HepG2 (cell line): ENCODE measurements at regions not wholly inside any gene's neighbourhood (a gene's known extent, or its start where the extent isn't known, plus 50 kb on each side); places are given as distances from the start of the nearest gene placed in this dataset.

ENCODE experiments used
- ATAC-seq: fragments of 200-7000 bp; cut with Tn5 transposase; 3 replicates; pipeline ENCODE4 v1.9.1; 2020; ENCODE audit warnings: mild to moderate bottlenecking, moderate library complexity
- BruUV-seq: library from RNA; stranded (reverse); fragments of 400-500 nt; replicated peaks from 2 replicates; lab custom pipeline; 2021; lab: Mats Ljungman, UMichigan
- CTCF ChIA-PET: fragments of 300-600 bp; formaldehyde crosslinking; extraction: SDS; loops from one replicate; lab custom pipeline; 2021; ENCODE audit warnings: low total read pairs, inconsistent platforms, low intra/inter-chr PET ratio; lab: Yijun Ruan, JAX
- POLR2A ChIA-PET: fragments of 350-600 bp; sonication (Branson Sonifier 250); formaldehyde crosslinking; loops from one replicate; lab custom pipeline; 2020; ENCODE audit warnings: antibody characterized with exemption, inconsistent platforms; lab: Yijun Ruan, JAX
- DNase-seq: peaks from one replicate; pipeline ENCODE4 v3.0.0-alpha.2; 2015; ENCODE audit warnings: low spot score
- FAIRE-seq: peaks from 3 replicates; lab custom pipeline; 2011; peaks lifted over from hg19 to GRCh38; lab: Jason Lieb, UNC
- H2AFZ ChIP-seq: one replicate; pipeline ENCODE4 v1.6.1; 2011; ENCODE audit warnings: low read length, inconsistent platforms
- H3K27ac ChIP-seq: fragments of 300-600 bp; 3 replicates; pipeline ENCODE4 v1.8.0; 2011; ENCODE audit warnings: mixed run types, mild to moderate bottlenecking, mixed read lengths, low read length, inconsistent platforms; ENCODE audit not compliant: insufficient read depth; ENCODE audit errors: extremely low read length
- H3K27me3 ChIP-seq, 2 experiments: fragments of 200-600 bp in 1 of 2; 2 replicates in 1 of 2; 3 replicates in 1 of 2; pipeline versions ENCODE4 v1.6.0 to v1.8.0; 2011; ENCODE audit warnings: low read length in 2 of 2, mild to moderate bottlenecking in 2 of 2, moderate library complexity in 2 of 2, inconsistent platforms in 1 of 2; ENCODE audit not compliant: insufficient read depth in 2 of 2, control insufficient read depth in 1 of 2
- H3K36me3 ChIP-seq, 2 experiments: fragments of 200-600 bp in 1 of 2; replicated peaks in 1 of 2; 2 replicates in 1 of 2; 3 replicates in 1 of 2; pipeline versions ENCODE4 v1.5.1 to v1.8.0; 2011; ENCODE audit warnings: low read length in 2 of 2, inconsistent platforms in 1 of 2; ENCODE audit not compliant: insufficient read depth in 2 of 2, control insufficient read depth in 1 of 2
- H3K4me1 ChIP-seq: 2 replicates; pipeline ENCODE4 v1.5.1; 2012; ENCODE audit warnings: low read length, inconsistent platforms; ENCODE audit not compliant: insufficient read depth
- H3K4me2 ChIP-seq: 2 replicates; pipeline ENCODE4 v1.6.0; 2011; ENCODE audit warnings: low read depth, low read length, inconsistent platforms
- H3K4me3 ChIP-seq, 3 experiments: fragments of 200-600 bp in 1 of 3; sonication (generic), shearing (Covaris generic) in 1 of 3; replicated peaks in 1 of 3; 2 replicates each; pipeline ENCODE4 v1.5.1; 2011 to 2016; ENCODE audit warnings: low read length in 3 of 3, inconsistent platforms in 2 of 3, low read depth in 2 of 3, mild to moderate bottlenecking in 2 of 3, control low read depth in 1 of 3, mixed read lengths in 1 of 3; ENCODE audit not compliant: insufficient read depth in 1 of 3
- H3K79me2 ChIP-seq: one replicate; pipeline ENCODE4 v1.6.1; 2011; ENCODE audit warnings: low read length, inconsistent platforms; ENCODE audit not compliant: insufficient read depth
- H3K9ac ChIP-seq: 2 replicates; pipeline ENCODE4 v1.6.0; 2011; ENCODE audit warnings: mild to moderate bottlenecking, low read depth, low read length, inconsistent platforms; ENCODE audit not compliant: insufficient read depth
- H3K9me3 ChIP-seq: 2 replicates; pipeline ENCODE4 v1.5.1; 2012; ENCODE audit warnings: mild to moderate bottlenecking, low read length
- H4K20me1 ChIP-seq: 2 replicates; pipeline ENCODE4 v1.6.0; 2011; ENCODE audit warnings: inconsistent platforms, mild to moderate bottlenecking, low read length, moderate library complexity; ENCODE audit not compliant: insufficient read depth
- FOSL1 ChIP-seq: sonication (generic); formaldehyde crosslinking; IDR thresholded peaks from 2 replicates; pipeline ENCODE4 v1.9.0; 2021; ENCODE audit warnings: missing genetic modification reagents, borderline replicate concordance
- FOXP1 ChIP-seq, 2 experiments: fragments of 450-650 bp in 1 of 2; IDR thresholded peaks; 2 replicates each; pipeline ENCODE4 v1.6.1; 2017 to 2018; ENCODE audit warnings: antibody characterized with exemption in 1 of 2
- JDP2 ChIP-seq: sonication (generic); formaldehyde crosslinking; IDR thresholded peaks from 2 replicates; pipeline ENCODE4 v1.8.1; 2022; ENCODE audit warnings: missing genetic modification reagents, borderline replicate concordance
- NFE2L1 ChIP-seq: sonication (generic); formaldehyde crosslinking; IDR thresholded peaks from 2 replicates; pipeline ENCODE4 v1.4.0; 2020; ENCODE audit warnings: missing genetic modification reagents, mild to moderate bottlenecking, borderline replicate concordance
- NR2C2 ChIP-seq: sonication (generic); formaldehyde crosslinking; IDR thresholded peaks from 2 replicates; pipeline ENCODE4 v1.4.0; 2020; ENCODE audit warnings: missing genetic modification reagents, mild to moderate bottlenecking, moderate library complexity, borderline replicate concordance
- PAWR ChIP-seq: sonication (generic); formaldehyde crosslinking; IDR thresholded peaks from 2 replicates; pipeline ENCODE4 v1.4.0; 2020; ENCODE audit warnings: missing genetic modification reagents, mild to moderate bottlenecking, borderline replicate concordance
- ZBTB8A ChIP-seq: sonication (generic); formaldehyde crosslinking; IDR thresholded peaks from 2 replicates; pipeline ENCODE4 v1.4.0; 2020; ENCODE audit warnings: mild to moderate bottlenecking, low read depth, missing genetic modification reagents, borderline replicate concordance
- ZNF496 ChIP-seq: sonication (generic); formaldehyde crosslinking; IDR thresholded peaks from 2 replicates; pipeline ENCODE4 v1.8.1; 2023; ENCODE audit warnings: mild to moderate bottlenecking, moderate library complexity, missing genetic modification reagents; ENCODE audit not compliant: insufficient replicate concordance
- ZNF589 ChIP-seq: sonication (generic); formaldehyde crosslinking; conservative IDR thresholded peaks from 2 replicates; pipeline ENCODE4 v1.8.0; 2022; ENCODE audit warnings: mild to moderate bottlenecking, moderate library complexity, missing genetic modification reagents
- ZNF724P ChIP-seq: sonication (generic); formaldehyde crosslinking; IDR thresholded peaks from 2 replicates; pipeline ENCODE4 v1.8.0; 2022; ENCODE audit warnings: missing genetic modification reagents, borderline replicate concordance
- WGBS: methylation state at CpG from one replicate; pipeline ENCODE4 v1.1.6; 2017; ENCODE audit warnings: low lambda C conversion rate; 5-methylcytosine and 5-hydroxymethylcytosine counted together
- in situ Hi-C: cut with HindIII; loops from 2 replicates; pipeline ENCODE4 v1.10.0; 2017; ENCODE audit warnings: low pct_unique_long_range_greater_than_20kb; ENCODE audit not compliant: extremely low pct_ligation_motif_present
- intact Hi-C: fragments of 100-400 bp; cut with micrococcal nuclease; formaldehyde crosslinking; loops from one replicate; pipeline ENCODE4 v1.10.0; 2022; ENCODE audit not compliant: unreplicated experiment
- TF ChIP-seq, protein P1 (sequence below): fragments of 450-650 bp; IDR thresholded peaks from 2 replicates; pipeline ENCODE4 v1.6.1; 2017
- TF ChIP-seq, protein P2 (sequence below): sonication (generic); formaldehyde crosslinking; IDR thresholded peaks from 2 replicates; pipeline ENCODE4 v1.8.0; 2023; ENCODE audit warnings: mild to moderate bottlenecking, missing genetic modification reagents
- TF ChIP-seq, protein P3 (sequence below), 2 experiments: fragments of 450-650 bp in 1 of 2; sonication (generic) in 1 of 2; formaldehyde crosslinking; IDR thresholded peaks; 2 replicates each; pipeline versions ENCODE4 v1.5.0 to v1.8.0; 2020 to 2022; ENCODE audit warnings: mild to moderate bottlenecking in 1 of 2, missing genetic modification reagents in 1 of 2

DNA sequence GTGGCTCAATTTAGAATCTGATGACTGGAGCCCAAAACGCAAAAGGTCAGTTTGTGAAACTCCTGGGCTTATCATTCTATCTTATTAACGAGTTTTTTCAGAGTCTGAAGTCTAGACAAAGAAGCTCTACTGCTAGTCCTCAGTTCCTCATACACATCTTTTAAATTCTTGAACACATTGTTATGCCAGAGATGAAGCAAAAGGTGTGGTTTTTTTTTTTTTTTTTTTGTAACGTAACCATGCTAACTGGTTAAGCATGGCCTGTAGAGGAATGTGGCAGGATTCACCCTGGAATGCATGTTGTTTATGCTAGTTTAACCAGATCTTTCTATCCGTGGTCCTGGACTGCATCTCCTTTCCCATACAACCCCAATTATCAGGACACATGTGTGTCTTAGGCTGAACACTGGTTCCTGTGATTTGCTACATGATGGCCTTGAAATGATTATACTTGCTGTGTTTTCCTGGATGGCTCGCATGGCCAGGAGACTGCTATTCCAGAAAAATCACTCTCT lies 79.3 kb upstream of the MDFIC start (continued):
- no peak for TF ChIP-seq JDP2 (CRISPR knock-in tag)
- no peak for TF ChIP-seq FOXP1 (IDR thresholded peaks at IDR 0.05)
- no peak for TF ChIP-seq FOXP1 (CRISPR knock-in tag; IDR thresholded peaks at IDR 0.05)
- no peak for TF ChIP-seq FOSL1 (CRISPR knock-in tag)

DNA sequence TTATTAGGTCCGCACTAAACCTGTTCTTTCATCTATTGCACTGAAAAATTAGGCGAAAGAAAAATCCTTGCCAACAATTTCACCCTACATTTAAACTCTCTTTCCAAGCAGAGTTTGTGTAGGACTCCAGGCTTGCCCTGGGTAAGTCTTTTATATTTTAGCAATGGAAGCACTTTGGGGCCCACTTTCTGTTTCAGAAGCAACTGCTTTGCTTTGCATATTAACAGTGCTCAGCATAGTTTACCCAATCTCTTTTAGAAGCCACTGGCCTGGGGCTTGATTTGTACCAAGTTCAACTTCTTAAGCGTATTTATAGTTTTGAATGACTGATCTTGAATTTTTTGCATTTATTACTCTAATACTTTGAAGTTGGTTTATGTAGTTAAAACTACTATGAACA lies 78.8 kb upstream of the MDFIC start:
- Histone ChIP-seq H3K27ac (no peak overlapping the region), H3K27me3 (no peaks in the 10 kb centered on the region), H3K4me2 (no peak overlapping the region), H2AFZ (no peak overlapping the region), H3K36me3 (no peaks in the 10 kb centered on the region), H3K4me1 (no peaks in the 10 kb centered on the region), H3K9ac (no peak overlapping the region), H3K4me3 (no peak overlapping the region), H4K20me1 (no peaks in the 10 kb centered on the region), H3K9me3 (no peaks in the 10 kb centered on the region), H3K79me2 (no peaks in the 10 kb centered on the region)
- 13% methylated on average over 3 of the region's 3 CpGs for WGBS
- in situ Hi-C loops = no loop called here
- ChIA-PET CTCF (no interaction called here), POLR2A (no interaction called here)
- DNase-seq (no peak), ATAC-seq (no peak), FAIRE-seq (no peak)
- TF ChIP-seq ZNF589 = no peak
- TF ChIP-seq ZNF724P (CRISPR knock-in tag) = no peak
- TF ChIP-seq, protein P1, sequence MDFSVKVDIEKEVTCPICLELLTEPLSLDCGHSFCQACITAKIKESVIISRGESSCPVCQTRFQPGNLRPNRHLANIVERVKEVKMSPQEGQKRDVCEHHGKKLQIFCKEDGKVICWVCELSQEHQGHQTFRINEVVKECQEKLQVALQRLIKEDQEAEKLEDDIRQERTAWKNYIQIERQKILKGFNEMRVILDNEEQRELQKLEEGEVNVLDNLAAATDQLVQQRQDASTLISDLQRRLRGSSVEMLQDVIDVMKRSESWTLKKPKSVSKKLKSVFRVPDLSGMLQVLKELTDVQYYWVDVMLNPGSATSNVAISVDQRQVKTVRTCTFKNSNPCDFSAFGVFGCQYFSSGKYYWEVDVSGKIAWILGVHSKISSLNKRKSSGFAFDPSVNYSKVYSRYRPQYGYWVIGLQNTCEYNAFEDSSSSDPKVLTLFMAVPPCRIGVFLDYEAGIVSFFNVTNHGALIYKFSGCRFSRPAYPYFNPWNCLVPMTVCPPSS = no peak
- TF ChIP-seq NR2C2 (CRISPR knock-in tag) = no peak
- TF ChIP-seq, protein P2, sequence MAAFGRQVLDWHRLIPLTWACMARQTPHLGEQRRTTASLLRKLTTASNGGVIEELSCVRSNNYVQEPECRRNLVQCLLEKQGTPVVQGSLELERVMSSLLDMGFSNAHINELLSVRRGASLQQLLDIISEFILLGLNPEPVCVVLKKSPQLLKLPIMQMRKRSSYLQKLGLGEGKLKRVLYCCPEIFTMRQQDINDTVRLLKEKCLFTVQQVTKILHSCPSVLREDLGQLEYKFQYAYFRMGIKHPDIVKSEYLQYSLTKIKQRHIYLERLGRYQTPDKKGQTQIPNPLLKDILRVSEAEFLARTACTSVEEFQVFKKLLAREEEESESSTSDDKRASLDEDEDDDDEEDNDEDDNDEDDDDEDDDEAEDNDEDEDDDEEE (CRISPR knock-in tag) = no peak
- TF ChIP-seq PAWR = no peak
- no peak for TF ChIP-seq NFE2L1 (CRISPR knock-in tag)
- TF ChIP-seq, protein P3, sequence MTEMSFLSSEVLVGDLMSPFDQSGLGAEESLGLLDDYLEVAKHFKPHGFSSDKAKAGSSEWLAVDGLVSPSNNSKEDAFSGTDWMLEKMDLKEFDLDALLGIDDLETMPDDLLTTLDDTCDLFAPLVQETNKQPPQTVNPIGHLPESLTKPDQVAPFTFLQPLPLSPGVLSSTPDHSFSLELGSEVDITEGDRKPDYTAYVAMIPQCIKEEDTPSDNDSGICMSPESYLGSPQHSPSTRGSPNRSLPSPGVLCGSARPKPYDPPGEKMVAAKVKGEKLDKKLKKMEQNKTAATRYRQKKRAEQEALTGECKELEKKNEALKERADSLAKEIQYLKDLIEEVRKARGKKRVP (CRISPR knock-in tag; IDR thresholded peaks at IDR 0.05) = no peak
- TF ChIP-seq ZNF496 (CRISPR knock-in tag) = no peak
- TF ChIP-seq ZBTB8A (CRISPR knock-in tag) = no peak
- intact Hi-C loops = no loop called here
- no TSS peak for BruUV-seq
